ENCODE measurements at regions not wholly inside any gene's neighbourhood (a gene's known extent, or its start where the extent isn't known, plus 50 kb on each side); places are given as distances from the start of the nearest gene placed in this dataset.

DNA sequence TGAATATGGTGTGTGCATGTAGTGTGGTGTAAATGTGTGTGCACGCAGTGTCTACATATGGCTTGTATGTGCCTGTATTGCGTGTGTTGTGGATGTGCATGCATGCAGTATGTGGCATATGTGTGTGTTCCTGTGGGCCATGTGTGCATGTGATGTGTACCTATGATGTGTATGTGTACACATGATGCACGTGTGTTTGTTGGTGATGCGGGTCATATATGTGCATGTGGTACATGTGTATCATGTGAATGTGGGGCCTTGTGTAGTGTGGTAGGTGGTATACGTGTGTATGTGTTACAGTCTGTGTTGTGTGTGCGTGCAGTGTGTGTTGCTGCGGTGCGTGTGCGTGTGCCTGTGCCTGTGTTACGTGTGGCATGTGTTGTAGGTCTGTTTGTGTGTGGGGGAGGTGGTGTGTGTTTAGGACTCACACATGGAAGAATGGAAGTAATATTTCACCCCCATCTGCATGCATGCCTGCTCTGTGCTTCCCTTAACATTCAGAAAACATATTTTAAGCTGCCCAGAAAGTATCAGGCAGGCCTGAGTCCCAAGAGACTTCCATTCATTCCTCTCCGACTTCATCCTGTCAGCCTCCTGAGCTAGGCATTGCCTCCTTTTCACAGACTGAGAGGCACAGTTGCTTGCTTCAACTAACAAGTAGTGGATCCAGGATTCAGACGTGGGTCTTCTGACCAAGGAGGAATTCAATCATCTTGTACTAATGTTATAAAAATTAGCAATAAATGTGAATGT, 55.4 kb upstream of the RUFY1 start:
- Histone ChIP-seq H3K36me3 (replicated peaks in 1 of 2; ENCODE audit: control insufficient read depth in 1 of 2, insufficient read depth in 2 of 2, low read length in 2 of 2) (no peaks in the 10 kb centered on the region), H4K20me1 (ENCODE audit: insufficient read depth, low read length) (no peaks in the 10 kb centered on the region), H3K4me3 (replicated peaks in 1 of 3; ENCODE audit: low read depth in 2 of 3, low read length in 3 of 3) (no peak overlapping the region), H3K27me3 (ENCODE audit: control insufficient read depth in 2 of 2, insufficient read depth in 2 of 2, low read length in 2 of 2) (no peaks in the 10 kb centered on the region), H3K9ac (ENCODE audit: insufficient read depth, low read length, poor library complexity, severe bottlenecking) (no peak overlapping the region), H3K4me1 (ENCODE audit: control insufficient read depth in 1 of 2, insufficient read depth in 2 of 2, low read length in 2 of 2) (no peaks in the 10 kb centered on the region), H3K27ac (ENCODE audit: low read depth in 1 of 2, low read length in 2 of 2) (no peak overlapping the region), H3K4me2 (replicated peaks; ENCODE audit: extremely low read depth, low read length, poor library complexity, severe bottlenecking) (no peak overlapping the region), H3K9me3 (replicated peaks in 1 of 2; ENCODE audit: control insufficient read depth in 1 of 2, insufficient read depth in 1 of 2, low read length in 2 of 2) (peaks cover 0 to 5% of the 10 kb centered on the region in 2 donors), H2AFZ (ENCODE audit: insufficient read depth, low read depth, low read length, poor library complexity, severe bottlenecking) (no peak overlapping the region), H3K79me2 (ENCODE audit: insufficient read depth, low read length) (no peaks in the 10 kb centered on the region)
- DNase-seq: no peak
- TF ChIP-seq, protein P1, sequence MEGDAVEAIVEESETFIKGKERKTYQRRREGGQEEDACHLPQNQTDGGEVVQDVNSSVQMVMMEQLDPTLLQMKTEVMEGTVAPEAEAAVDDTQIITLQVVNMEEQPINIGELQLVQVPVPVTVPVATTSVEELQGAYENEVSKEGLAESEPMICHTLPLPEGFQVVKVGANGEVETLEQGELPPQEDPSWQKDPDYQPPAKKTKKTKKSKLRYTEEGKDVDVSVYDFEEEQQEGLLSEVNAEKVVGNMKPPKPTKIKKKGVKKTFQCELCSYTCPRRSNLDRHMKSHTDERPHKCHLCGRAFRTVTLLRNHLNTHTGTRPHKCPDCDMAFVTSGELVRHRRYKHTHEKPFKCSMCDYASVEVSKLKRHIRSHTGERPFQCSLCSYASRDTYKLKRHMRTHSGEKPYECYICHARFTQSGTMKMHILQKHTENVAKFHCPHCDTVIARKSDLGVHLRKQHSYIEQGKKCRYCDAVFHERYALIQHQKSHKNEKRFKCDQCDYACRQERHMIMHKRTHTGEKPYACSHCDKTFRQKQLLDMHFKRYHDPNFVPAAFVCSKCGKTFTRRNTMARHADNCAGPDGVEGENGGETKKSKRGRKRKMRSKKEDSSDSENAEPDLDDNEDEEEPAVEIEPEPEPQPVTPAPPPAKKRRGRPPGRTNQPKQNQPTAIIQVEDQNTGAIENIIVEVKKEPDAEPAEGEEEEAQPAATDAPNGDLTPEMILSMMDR (IDR thresholded peaks at IDR 0.05): no peak
- H3K4me1 Mint-ChIP-seq: peaks cover 2% of the 10 kb centered on the region
- H3K4me3 Mint-ChIP-seq: no peak overlapping the region
- intact Hi-C loops (cut with micrococcal nuclease): loop anchor here (1.0 to 5.0 kb wide), 2 partner anchors 328 kb away; no protein-coding TSS in a partner anchor
- 81% methylated on average over 10 of the region's 12 CpGs for WGBS (ENCODE audit: insufficient coverage)
- H3K27me3 Mint-ChIP-seq (ENCODE audit: low read depth in 3 of 3): peaks cover 2 to 7% (median 7%) of the 10 kb centered on the region in 3 donors
- H3K27ac Mint-ChIP-seq: no peak overlapping the region
- no peaks in the 10 kb centered on the region for H3K36me3 Mint-ChIP-seq
- H3K9me3 Mint-ChIP-seq: peaks cover 3 to 20% (median 10%) of the 10 kb centered on the region in 7 donors

DNA sequence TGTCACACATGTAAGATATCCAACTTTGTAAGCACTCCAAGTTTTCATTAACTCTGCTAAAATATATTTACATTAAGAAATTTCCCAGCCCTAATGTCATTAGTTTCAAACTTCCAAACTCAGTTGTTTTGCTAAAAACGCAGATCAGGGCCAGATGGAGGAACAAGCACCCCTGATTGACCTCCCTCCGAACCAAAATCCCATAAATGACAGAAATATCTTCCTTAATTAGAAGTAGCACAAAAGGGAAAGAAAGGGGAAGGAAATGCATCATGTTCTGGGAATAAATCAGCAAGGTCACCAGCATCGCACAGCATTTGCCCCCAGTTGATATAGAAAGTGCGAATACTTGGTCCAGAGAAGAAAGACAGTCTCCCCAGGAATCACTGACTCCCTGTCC, 61.4 kb upstream of the RUFY1 start:
- Mint-ChIP-seq H3K4me3 (no peak overlapping the region), H3K27ac (no peak overlapping the region), H3K4me1 (peaks cover 8% of the 10 kb centered on the region), H3K27me3 (ENCODE audit: low read depth in 3 of 3) (peaks cover 6 to 12% (median 7%) of the 10 kb centered on the region in 3 donors), H3K9me3 (peaks cover 0 to 10% (median 2%) of the 10 kb centered on the region in 7 donors), H3K36me3 (no peaks in the 10 kb centered on the region)
- Histone ChIP-seq H3K36me3 (replicated peaks in 1 of 2; ENCODE audit: control insufficient read depth in 1 of 2, insufficient read depth in 2 of 2, low read length in 2 of 2) (no peaks in the 10 kb centered on the region), H4K20me1 (ENCODE audit: insufficient read depth, low read length) (no peaks in the 10 kb centered on the region), H3K4me3 (replicated peaks in 1 of 3; ENCODE audit: low read depth in 2 of 3, low read length in 3 of 3) (no peak overlapping the region), H2AFZ (ENCODE audit: insufficient read depth, low read depth, low read length, poor library complexity, severe bottlenecking) (no peak overlapping the region), H3K9me3 (replicated peaks in 1 of 2; ENCODE audit: control insufficient read depth in 1 of 2, insufficient read depth in 1 of 2, low read length in 2 of 2) (peaks cover 0 to 5% of the 10 kb centered on the region in 2 donors), H3K4me1 (ENCODE audit: control insufficient read depth in 1 of 2, insufficient read depth in 2 of 2, low read length in 2 of 2) (peaks cover 0 to 3% of the 10 kb centered on the region in 2 donors), H3K27me3 (ENCODE audit: control insufficient read depth in 2 of 2, insufficient read depth in 2 of 2, low read length in 2 of 2) (no peaks in the 10 kb centered on the region), H3K27ac (ENCODE audit: low read depth in 1 of 2, low read length in 2 of 2) (no peak overlapping the region), H3K9ac (ENCODE audit: insufficient read depth, low read length, poor library complexity, severe bottlenecking) (no peak overlapping the region), H3K79me2 (ENCODE audit: insufficient read depth, low read length) (no peaks in the 10 kb centered on the region), H3K4me2 (replicated peaks; ENCODE audit: extremely low read depth, low read length, poor library complexity, severe bottlenecking) (no peak overlapping the region)
- no peak for DNase-seq
- TF ChIP-seq, protein P1 (IDR thresholded peaks at IDR 0.05): no peak
- 57% methylated on average over 1 of the region's 4 CpGs for WGBS (ENCODE audit: insufficient coverage)
- intact Hi-C loops (cut with micrococcal nuclease): no loop called here

Data from CD14-positive monocyte (primary cell).